MM.1S (cell line): ENCODE measurements at regions not wholly inside any gene's neighbourhood (a gene's known extent, or its start where the extent isn't known, plus 50 kb on each side); places are given as distances from the start of the nearest gene placed in this dataset.
"Not testable (repeated sequence)": the region's sequence is repeated elsewhere in the genome, so short reads cannot be mapped to it uniquely, and the experiment has no call there.

Experiments used
- DNase-seq: peaks from one replicate; pipeline ENCODE4 v3.0.0-alpha.2; 2015
- H2AFZ ChIP-seq: fragments of 300-600 bp; sonication (generic); 2 replicates; pipeline ENCODE4 v1.6.0; 2016; ENCODE audit warnings: antibody characterized with exemption, low read length
- H3F3A ChIP-seq: fragments of 300-600 bp; sonication (generic); 2 replicates; pipeline ENCODE4 v1.6.1; 2016; ENCODE audit warnings: mild to moderate bottlenecking, antibody characterized with exemption, low read length, moderate library complexity, mixed read lengths; ENCODE audit not compliant: insufficient read depth
- H3K27ac ChIP-seq: fragments of 300-600 bp; sonication (generic); 2 replicates; pipeline ENCODE4 v1.5.1; 2016; ENCODE audit warnings: mild to moderate bottlenecking, low read length
- H3K27me3 ChIP-seq: fragments of 300-600 bp; sonication (generic); replicated peaks from 2 replicates; pipeline ENCODE4 v1.6.0; 2016; ENCODE audit warnings: low read length; ENCODE audit not compliant: insufficient read depth
- H3K36me3 ChIP-seq: fragments of 300-600 bp; sonication (generic); replicated peaks from 2 replicates; pipeline ENCODE4 v1.6.1; 2016; ENCODE audit warnings: mild to moderate bottlenecking, low read length, mixed read lengths; ENCODE audit not compliant: insufficient read depth
- H3K4me1 ChIP-seq: fragments of 300-600 bp; sonication (generic); 2 replicates; pipeline ENCODE4 v1.6.1; 2016; ENCODE audit warnings: low read length, mixed read lengths
- H3K4me2 ChIP-seq: fragments of 300-600 bp; sonication (generic); 2 replicates; pipeline ENCODE4 v1.6.0; 2016; ENCODE audit warnings: low read depth, low read length
- H3K4me3 ChIP-seq: fragments of 300-600 bp; sonication (generic); 2 replicates; pipeline ENCODE4 v1.5.1; 2016; ENCODE audit warnings: low read length, mixed read lengths
- H3K79me2 ChIP-seq: fragments of 300-600 bp; sonication (generic); 2 replicates; pipeline ENCODE4 v1.6.1; 2016; ENCODE audit warnings: mixed run types, low read length, mixed read lengths
- H3K9ac ChIP-seq: fragments of 300-600 bp; sonication (generic); 2 replicates; pipeline ENCODE4 v1.6.1; 2016; ENCODE audit warnings: low read length, mixed read lengths
- H3K9me2 ChIP-seq: fragments of 300-600 bp; sonication (generic); replicated peaks from 2 replicates; pipeline ENCODE4 v1.6.1; 2016; ENCODE audit warnings: mild to moderate bottlenecking, low read length, mixed read lengths; ENCODE audit not compliant: insufficient read depth
- H3K9me3 ChIP-seq: fragments of 300-600 bp; sonication (generic); replicated peaks from 2 replicates; pipeline ENCODE4 v1.6.1; 2016; ENCODE audit warnings: mild to moderate bottlenecking, low read length, mixed read lengths; ENCODE audit not compliant: insufficient read depth
- H4K20me1 ChIP-seq: fragments of 300-600 bp; sonication (generic); 2 replicates; pipeline ENCODE4 v1.6.1; 2016; ENCODE audit warnings: mild to moderate bottlenecking, low read length, moderate library complexity, mixed read lengths; ENCODE audit not compliant: insufficient read depth
- CTCF ChIP-seq: fragments of 300-600 bp; sonication (generic); IDR thresholded peaks from 2 replicates; pipeline ENCODE4 v1.5.1; 2016; ENCODE audit warnings: antibody characterized with exemption, low read length, mixed read lengths
- EZH2 ChIP-seq: fragments of 300-600 bp; sonication (generic); optimal IDR thresholded peaks from 2 replicates; pipeline ENCODE3; 2017; ENCODE audit warnings: low read depth, mild to moderate bottlenecking, antibody characterized with exemption, low read length, mixed read lengths
- EZH2phosphoT487 ChIP-seq: fragments of 300-600 bp; sonication (generic); IDR thresholded peaks from 2 replicates; pipeline ENCODE4 v1.6.1; 2018; ENCODE audit warnings: antibody characterized with exemption, low read length

GRCh38 chr11:80929031-80929805 lies 1488.4 kb upstream of the TENM4 start:
- H3K36me3 ChIP-seq, result no peaks in the 10 kb centered on the region
- H3K27me3 ChIP-seq, result no peaks in the 10 kb centered on the region

DNA sequence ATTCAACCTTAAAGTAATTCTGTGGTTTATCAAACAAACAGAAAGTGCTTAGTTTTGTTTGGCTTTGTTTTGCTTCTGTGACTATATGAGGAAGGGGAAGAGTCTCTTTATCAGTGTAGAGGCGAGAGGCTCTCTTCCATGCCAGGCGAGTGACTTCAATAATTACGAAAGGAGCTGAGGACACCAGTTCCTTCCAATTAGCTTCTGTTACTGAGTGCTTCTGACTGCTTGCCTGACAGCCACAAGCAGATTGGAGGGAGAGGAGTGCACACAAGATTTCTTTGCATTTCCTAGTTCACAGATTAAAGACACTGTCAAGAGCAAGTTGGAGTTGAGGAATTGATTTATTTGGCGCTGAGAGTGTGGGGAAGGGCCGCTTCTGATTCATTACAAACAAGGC lies 1484.5 kb upstream of the TENM4 start:
- H2AFZ ChIP-seq, result no peak overlapping the region
- TF ChIP-seq EZH2phosphoT487, result no peak
- TF ChIP-seq EZH2, result no peak
- no peak for TF ChIP-seq CTCF
- no peaks in the 10 kb centered on the region for H4K20me1 ChIP-seq
- H3K4me1 ChIP-seq, result no peaks in the 10 kb centered on the region
- H3K9me2 ChIP-seq, result no peaks in the 10 kb centered on the region
- no peak overlapping the region for H3K4me2 ChIP-seq
- DNase-seq, result no peak
- no peak overlapping the region for H3K9ac ChIP-seq
- H3K27me3 ChIP-seq, result no peaks in the 10 kb centered on the region
- H3K27ac ChIP-seq, result no peak overlapping the region
- no peaks in the 10 kb centered on the region for H3F3A ChIP-seq
- H3K4me3 ChIP-seq, result no peak overlapping the region
- no peaks in the 10 kb centered on the region for H3K79me2 ChIP-seq
- no peaks in the 10 kb centered on the region for H3K36me3 ChIP-seq
- no peaks in the 10 kb centered on the region for H3K9me3 ChIP-seq

More at GRCh38 chr11:80929031-80929805, 1488.4 kb upstream of the TENM4 start:
- H3F3A ChIP-seq, result no peaks in the 10 kb centered on the region
- no peaks in the 10 kb centered on the region for H3K9me2 ChIP-seq
- no peak for DNase-seq
- H4K20me1 ChIP-seq, result no peaks in the 10 kb centered on the region
- TF ChIP-seq EZH2, result no peak
- no peak for TF ChIP-seq CTCF
- TF ChIP-seq EZH2phosphoT487, result no peak
- no peak overlapping the region for H3K4me2 ChIP-seq
- H3K9ac ChIP-seq, result no peak overlapping the region
- no peak overlapping the region for H3K27ac ChIP-seq
- no peaks in the 10 kb centered on the region for H3K4me1 ChIP-seq
- no peaks in the 10 kb centered on the region for H3K79me2 ChIP-seq
- no peaks in the 10 kb centered on the region for H3K9me3 ChIP-seq
- no peak overlapping the region for H2AFZ ChIP-seq
- no peak overlapping the region for H3K4me3 ChIP-seq

- H3K4me2 ChIP-seq, H3K9me3 ChIP-seq, H3K27ac ChIP-seq, H3K36me3 ChIP-seq, H3K9me2 ChIP-seq, DNase-seq, H3K79me2 ChIP-seq, H4K20me1 ChIP-seq, H3K4me1 ChIP-seq, H2AFZ ChIP-seq, H3F3A ChIP-seq, H3K9ac ChIP-seq, H3K4me3 ChIP-seq, H3K27me3 ChIP-seq: not testable (repeated sequence)
Observed at GRCh38 chr11:80921310-80921709, 1480.5 kb upstream of the TENM4 start.

GRCh38 chr11:80916173-80916798 lies 1475.5 kb upstream of the TENM4 start:
- Histone ChIP-seq H3K79me2 (no peaks in the 10 kb centered on the region), H3K27ac (no peak overlapping the region), H3K9me3 (no peaks in the 10 kb centered on the region), H3K36me3 (no peaks in the 10 kb centered on the region), H3K4me1 (no peaks in the 10 kb centered on the region), H3F3A (no peaks in the 10 kb centered on the region), H4K20me1 (no peaks in the 10 kb centered on the region), H3K9me2 (no peaks in the 10 kb centered on the region), H3K9ac (no peak overlapping the region), H3K4me3 (no peak overlapping the region), H3K27me3 (no peaks in the 10 kb centered on the region), H3K4me2 (no peak overlapping the region), H2AFZ (no peak overlapping the region)
- no peak for DNase-seq
- TF ChIP-seq CTCF, result no peak
- no peak for TF ChIP-seq EZH2phosphoT487
- no peak for TF ChIP-seq EZH2
